ENCODE measurements at regions not wholly inside any gene's neighbourhood (a gene's known extent, or its start where the extent isn't known, plus 50 kb on each side); places are given as distances from the start of the nearest gene placed in this dataset.

- Histone ChIP-seq H4K20me1 (replicated peaks; ENCODE audit: control insufficient read depth, extremely low read depth, insufficient read depth, low read length) (no peaks in the 10 kb centered on the region), H3K36me3 (ENCODE audit: control insufficient read depth in 2 of 2, extremely low read depth in 1 of 2, insufficient read depth in 2 of 2, low read length in 2 of 2) (no peaks in the 10 kb centered on the region), H3K9ac (replicated peaks; ENCODE audit: extremely low read depth, insufficient read depth, low read length) (no peak overlapping the region), H3K4me3 (replicated peaks in 1 of 3; ENCODE audit: insufficient read depth in 1 of 3, low read depth in 1 of 3, low read length in 3 of 3) (no peak overlapping the region), H3K79me2 (ENCODE audit: control insufficient read depth, insufficient read depth, low read length) (no peaks in the 10 kb centered on the region), H3K4me1 (ENCODE audit: control insufficient read depth, extremely low read depth, insufficient read depth, low read length) (peaks cover 14% of the 10 kb centered on the region), H3K9me3 (replicated peaks; ENCODE audit: control insufficient read depth, insufficient read depth, low read length) (no peaks in the 10 kb centered on the region), H3K4me2 (ENCODE audit: insufficient read depth, low read length) (no peak overlapping the region), H3K9me1 (replicated peaks; ENCODE audit: control insufficient read depth, extremely low read depth, insufficient read depth, low read length) (no peaks in the 10 kb centered on the region), H3K27ac (ENCODE audit: insufficient read depth, low read depth, low read length) (no peak overlapping the region), H3K27me3 (ENCODE audit: control insufficient read depth in 2 of 2, insufficient read depth in 2 of 2, low read length in 2 of 2) (no peaks in the 10 kb centered on the region), H2AFZ (ENCODE audit: low read depth, low read length) (no peak overlapping the region)
- BruUV-seq (replicated peaks), result no TSS peak
- POLR2A ChIA-PET, result no interaction called here
- CTCF ChIA-PET, result no interaction called here
- no peak for DNase-seq (ENCODE audit: low read depth, low spot score)
- dilution Hi-C loops (cut with MboI; ENCODE audit: extremely low pct_ligation_motif_present, low sequenced_read_pairs), result no loop called here
- intact Hi-C loops (cut with micrococcal nuclease), result no loop called here
- TF ChIP-seq, protein P1, sequence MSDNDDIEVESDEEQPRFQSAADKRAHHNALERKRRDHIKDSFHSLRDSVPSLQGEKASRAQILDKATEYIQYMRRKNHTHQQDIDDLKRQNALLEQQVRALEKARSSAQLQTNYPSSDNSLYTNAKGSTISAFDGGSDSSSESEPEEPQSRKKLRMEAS (IDR thresholded peaks at IDR 0.05; ENCODE audit: insufficient read depth, insufficient read length), result no peak
- TF ChIP-seq JUN (IDR thresholded peaks at IDR 0.05; ENCODE audit: borderline replicate concordance, insufficient read depth, insufficient read length, low read depth) (no peak), POLR2A (IDR thresholded peaks at IDR 0.05; ENCODE audit: low read depth, low read length) (no peak), POLR2AphosphoS5 (IDR thresholded peaks at IDR 0.05; ENCODE audit: insufficient read depth, low read depth, low read length) (no peak), EZH2 (IDR thresholded peaks at IDR 0.05; ENCODE audit: borderline replicate concordance, low read depth, low read length, severe bottlenecking) (no peak), FOS (IDR thresholded peaks at IDR 0.05; ENCODE audit: borderline replicate concordance, insufficient read depth, low read length) (no peak), GATA2 (IDR thresholded peaks at IDR 0.05; ENCODE audit: insufficient read depth, insufficient read length, low read depth, low read length) (no peak), MYC (IDR thresholded peaks at IDR 0.05; ENCODE audit: low read depth, low read length) (no peak)
- TF ChIP-seq, protein P2, sequence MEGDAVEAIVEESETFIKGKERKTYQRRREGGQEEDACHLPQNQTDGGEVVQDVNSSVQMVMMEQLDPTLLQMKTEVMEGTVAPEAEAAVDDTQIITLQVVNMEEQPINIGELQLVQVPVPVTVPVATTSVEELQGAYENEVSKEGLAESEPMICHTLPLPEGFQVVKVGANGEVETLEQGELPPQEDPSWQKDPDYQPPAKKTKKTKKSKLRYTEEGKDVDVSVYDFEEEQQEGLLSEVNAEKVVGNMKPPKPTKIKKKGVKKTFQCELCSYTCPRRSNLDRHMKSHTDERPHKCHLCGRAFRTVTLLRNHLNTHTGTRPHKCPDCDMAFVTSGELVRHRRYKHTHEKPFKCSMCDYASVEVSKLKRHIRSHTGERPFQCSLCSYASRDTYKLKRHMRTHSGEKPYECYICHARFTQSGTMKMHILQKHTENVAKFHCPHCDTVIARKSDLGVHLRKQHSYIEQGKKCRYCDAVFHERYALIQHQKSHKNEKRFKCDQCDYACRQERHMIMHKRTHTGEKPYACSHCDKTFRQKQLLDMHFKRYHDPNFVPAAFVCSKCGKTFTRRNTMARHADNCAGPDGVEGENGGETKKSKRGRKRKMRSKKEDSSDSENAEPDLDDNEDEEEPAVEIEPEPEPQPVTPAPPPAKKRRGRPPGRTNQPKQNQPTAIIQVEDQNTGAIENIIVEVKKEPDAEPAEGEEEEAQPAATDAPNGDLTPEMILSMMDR (IDR thresholded peaks at IDR 0.05; ENCODE audit: extremely low read depth in 1 of 2, insufficient read depth in 1 of 2, low read depth in 1 of 2, low read length in 2 of 2), result no peak
- FAIRE-seq, result no peak
These were observed 117.2 kb upstream of the ARGLU1 start for GRCh38 chr13:106685143-106685542.
